SK-N-SH (cell line): ENCODE measurements at regions not wholly inside any gene's neighbourhood (a gene's known extent, or its start where the extent isn't known, plus 50 kb on each side); places are given as distances from the start of the nearest gene placed in this dataset.

Experiments used
- CTCF ChIA-PET: fragments of 300-600, 350-600 bp; formaldehyde crosslinking; extraction: SDS; loops from one replicate; lab custom pipeline; 2021; lab: Yijun Ruan, JAX
- POLR2A ChIA-PET: fragments of 350-600 bp; sonication (Branson Sonifier 250); formaldehyde crosslinking; extraction: SDS; loops from one replicate; lab custom pipeline; 2020; ENCODE audit warnings: antibody characterized with exemption, inconsistent platforms; lab: Yijun Ruan, JAX
- DNase-seq: peaks from one replicate; pipeline ENCODE4 v3.0.0; 2012
- H2AFZ ChIP-seq: fragments of 200-600 bp; sonication (generic); 2 replicates; pipeline ENCODE4 v1.8.1; 2016; ENCODE audit warnings: antibody characterized with exemption, mild to moderate bottlenecking, low read depth
- H3F3A ChIP-seq: fragments of 200-600 bp; sonication (generic); replicated peaks from 2 replicates; pipeline ENCODE3; 2016; ENCODE audit warnings: antibody characterized with exemption, mild to moderate bottlenecking; ENCODE audit not compliant: insufficient read depth
- H3K27ac ChIP-seq, 2 experiments: fragments of 200-500 bp in 1 of 2; fragments of 200-600 bp in 1 of 2; sonication (Bioruptor generic) in 1 of 2; sonication (generic), shearing (Covaris generic) in 1 of 2; 2 replicates each; pipeline versions ENCODE4 v1.5.1 to v1.6.1; 2014 to 2016; ENCODE audit warnings: low read depth in 2 of 2, inconsistent platforms in 1 of 2, low read length in 1 of 2, mild to moderate bottlenecking in 1 of 2, mixed read lengths in 1 of 2
- H3K27me3 ChIP-seq: fragments of 200-600 bp; sonication (generic), shearing (Covaris generic); 2 replicates; pipeline ENCODE4 v1.6.1; 2016; ENCODE audit warnings: mixed run types; ENCODE audit not compliant: insufficient read depth
- H3K36me3 ChIP-seq, 2 experiments: fragments of 200-500 bp in 1 of 2; fragments of 200-600 bp in 1 of 2; sonication (Bioruptor generic) in 1 of 2; sonication (generic) in 1 of 2; replicated peaks in 1 of 2; 2 replicates each; pipeline versions ENCODE3 to v1.5.1; 2014 to 2016; ENCODE audit warnings: low read length in 1 of 2, mild to moderate bottlenecking in 1 of 2; ENCODE audit not compliant: insufficient read depth in 2 of 2, control insufficient read depth in 1 of 2
- H3K4me1 ChIP-seq, 2 experiments: fragments of 200-500 bp in 1 of 2; fragments of 200-600 bp in 1 of 2; sonication (Bioruptor generic) in 1 of 2; sonication (generic), shearing (Covaris generic) in 1 of 2; 2 replicates each; pipeline versions ENCODE4 v1.5.1 to v1.6.1; 2014 to 2016; ENCODE audit warnings: low read depth in 1 of 2, low read length in 1 of 2, mixed run types in 1 of 2; ENCODE audit not compliant: insufficient read depth in 2 of 2, control insufficient read depth in 1 of 2
- H3K4me2 ChIP-seq: fragments of 200-600 bp; sonication (generic), shearing (Covaris generic); 2 replicates; pipeline ENCODE4 v1.6.1; 2017; ENCODE audit warnings: mixed run types
- H3K4me3 ChIP-seq, 2 experiments: fragments of 200-500 bp in 1 of 2; fragments of 200-600 bp in 1 of 2; sonication (Bioruptor generic) in 1 of 2; sonication (generic), shearing (Covaris generic) in 1 of 2; 2 replicates each; pipeline versions ENCODE4 v1.5.1 to v1.8.1; 2014 to 2016; ENCODE audit warnings: low read depth in 2 of 2, inconsistent platforms in 1 of 2, low read length in 1 of 2, mild to moderate bottlenecking in 1 of 2, mixed read lengths in 1 of 2, moderate library complexity in 1 of 2
- H3K79me2 ChIP-seq: fragments of 200-600 bp; sonication (generic); 2 replicates; pipeline ENCODE4 v1.8.1; 2017; ENCODE audit warnings: mild to moderate bottlenecking; ENCODE audit not compliant: insufficient read depth
- H3K9ac ChIP-seq: fragments of 200-600 bp; sonication (generic); 2 replicates; pipeline ENCODE4 v1.6.1; 2017; ENCODE audit warnings: mixed run types
- H3K9me2 ChIP-seq: fragments of 200-600 bp; sonication (generic); 2 replicates; pipeline ENCODE4 v1.6.1; 2017; ENCODE audit warnings: mixed run types
- H3K9me3 ChIP-seq: fragments of 200-600 bp; sonication (generic); 2 replicates; pipeline ENCODE4 v1.6.1; 2017; ENCODE audit warnings: mixed run types, mild to moderate bottlenecking, moderate library complexity
- H4K20me1 ChIP-seq: fragments of 200-600 bp; sonication (generic); 2 replicates; pipeline ENCODE4 v1.6.1; 2017; ENCODE audit warnings: mild to moderate bottlenecking, mixed run types; ENCODE audit not compliant: insufficient read depth
- CHD2 ChIP-seq: fragments of 150-350 bp; IDR thresholded peaks from 2 replicates; pipeline ENCODE4 v1.6.1; 2018; ENCODE audit warnings: low read length; ENCODE audit not compliant: partially characterized antibody
- EP300 ChIP-seq, 2 experiments: IDR thresholded peaks; 2 replicates each; pipeline versions ENCODE4 v1.4.0 to v1.6.1; 2012; ENCODE audit warnings: borderline replicate concordance in 1 of 2, low read depth in 1 of 2, low read length in 1 of 2
- JUND ChIP-seq: IDR thresholded peaks from 2 replicates; pipeline ENCODE4 v1.4.0; 2012
- MEF2A ChIP-seq: IDR thresholded peaks from 2 replicates; pipeline ENCODE4 v1.4.0; 2012; ENCODE audit warnings: low read depth, borderline replicate concordance
- RAD21 ChIP-seq: IDR thresholded peaks from 2 replicates; pipeline ENCODE4 v1.6.1; 2012; ENCODE audit warnings: mild to moderate bottlenecking, low read length
- RCOR1 ChIP-seq: fragments of 150-350 bp; IDR thresholded peaks from 2 replicates; pipeline ENCODE4 v1.6.1; 2017; ENCODE audit warnings: antibody characterized with exemption, low read length
- REST ChIP-seq: IDR thresholded peaks from 2 replicates; pipeline ENCODE4 v1.6.1; 2012; ENCODE audit warnings: mild to moderate bottlenecking, low read depth, low read length, moderate library complexity
- RFX5 ChIP-seq: IDR thresholded peaks from 2 replicates; pipeline ENCODE4 v1.6.1; 2012; ENCODE audit warnings: mild to moderate bottlenecking, improper control_type of control experiment, low read length
- TCF12 ChIP-seq: IDR thresholded peaks from 2 replicates; pipeline ENCODE4 v1.4.0; 2012
- YY1 ChIP-seq: IDR thresholded peaks from 2 replicates; pipeline ENCODE4 v1.4.0; 2012; ENCODE audit warnings: low read depth, mild to moderate bottlenecking
- ZBTB33 ChIP-seq: IDR thresholded peaks from 2 replicates; pipeline ENCODE4 v1.4.0; 2012; ENCODE audit warnings: low read depth, borderline replicate concordance
- WGBS: methylation state at CpG from one replicate; pipeline ENCODE4 v1.1.6; 2017; ENCODE audit warnings: low lambda C conversion rate; 5-methylcytosine and 5-hydroxymethylcytosine counted together

GRCh38 chr6:137313928-137314855, 95.0 kb upstream of the IFNGR1 start (continued):
- TF ChIP-seq REST (no peak), TCF12 (no peak), JUND (no peak), EP300 (IDR thresholded peaks at IDR 0.05; ENCODE audit: borderline replicate concordance in 1 of 2, low read depth in 1 of 2, low read length in 1 of 2) (no peak), ZBTB33 (no peak), CHD2 (peak; percentile 73), RAD21 (peak; percentile 82), RCOR1 (no peak)

- Histone ChIP-seq H3K36me3 (no peaks in the 10 kb centered on the region), H3K9me2 (no peaks in the 10 kb centered on the region), H3K79me2 (no peaks in the 10 kb centered on the region), H3K4me1 (peaks cover 0 to 7% of the 10 kb centered on the region in 2 experiments; a peak in 2 of 4 replicates), H3K27ac (no peak overlapping the region), H3K9me3 (no peaks in the 10 kb centered on the region), H2AFZ (no peak overlapping the region), H3K4me3 (no peak overlapping the region), H3K9ac (no peak overlapping the region), H3K4me2 (no peak overlapping the region), H4K20me1 (no peaks in the 10 kb centered on the region), H3K27me3 (no peaks in the 10 kb centered on the region), H3F3A (no peaks in the 10 kb centered on the region)
- TF ChIP-seq JUND (no peak), MEF2A (no peak), RFX5 (no peak), YY1 (no peak)
- ChIA-PET POLR2A (no interaction called here), CTCF (interaction anchor here (0.7 to 3.8 kb wide), 23 partner anchors 8 to 669 kb away, joined by 3 to 29 read pairs (median 5); partner anchors contain the start of gene PEX7)
- no peak for DNase-seq
- WGBS, result 22% methylated on average over 1 of the region's 1 CpG
These were observed 94.0 kb upstream of the IFNGR1 start for GRCh38 chr6:137313211-137313610.
